Muscle layer of colon (tissue), 2 donors: ENCODE measurements at regions not wholly inside any gene's neighbourhood (a gene's known extent, or its start where the extent isn't known, plus 50 kb on each side); places are given as distances from the start of the nearest gene placed in this dataset.

Source experiments
- H3K27ac ChIP-seq: one replicate; pipeline ENCODE4 v1.7.0; 2013; ENCODE audit warnings: low read depth, mild to moderate bottlenecking, low read length, moderate library complexity
- H3K27me3 ChIP-seq, 2 donors: one replicate each; pipeline ENCODE4 v1.7.0; 2013; ENCODE audit warnings: low read length in 2 of 2, mild to moderate bottlenecking in 2 of 2; ENCODE audit not compliant: insufficient read depth in 2 of 2, control insufficient read depth in 1 of 2
- H3K36me3 ChIP-seq: one replicate; pipeline ENCODE4 v1.7.0; 2013; ENCODE audit warnings: mild to moderate bottlenecking, low read length; ENCODE audit not compliant: insufficient read depth
- H3K4me1 ChIP-seq: one replicate; pipeline ENCODE4 v1.7.0; 2013; ENCODE audit warnings: mild to moderate bottlenecking, low read length; ENCODE audit not compliant: insufficient read depth
- H3K4me3 ChIP-seq, 2 donors: one replicate each; pipeline ENCODE4 v1.7.0; 2013; ENCODE audit warnings: low read length in 2 of 2, low read depth in 1 of 2, mild to moderate bottlenecking in 1 of 2, moderate library complexity in 1 of 2
- H3K9ac ChIP-seq: one replicate; pipeline ENCODE4 v1.7.0; 2013; ENCODE audit warnings: low read length
- H3K9me3 ChIP-seq: one replicate; pipeline ENCODE4 v1.7.0; 2013; ENCODE audit warnings: mild to moderate bottlenecking, low read length
- donor health status: abdominal sarcoma.
- donor health status: Adenocarcinoma of cecum.

GRCh38 chr2:40874380-40874779, 422.5 kb upstream of the SLC8A1 start:
- H3K36me3 ChIP-seq = no peaks in the 10 kb centered on the region
- no peak overlapping the region for H3K9ac ChIP-seq
- H3K27me3 ChIP-seq = no peaks in the 10 kb centered on the region
- H3K4me3 ChIP-seq = no peak overlapping the region
- H3K27ac ChIP-seq = no peak overlapping the region
- H3K9me3 ChIP-seq = no peaks in the 10 kb centered on the region
- no peaks in the 10 kb centered on the region for H3K4me1 ChIP-seq

GRCh38 chr2:40877734-40878288, 425.9 kb upstream of the SLC8A1 start:
- no peak overlapping the region for H3K4me3 ChIP-seq
- H3K27me3 ChIP-seq = no peaks in the 10 kb centered on the region
- no peak overlapping the region for H3K9ac ChIP-seq
- no peaks in the 10 kb centered on the region for H3K4me1 ChIP-seq
- H3K27ac ChIP-seq = no peak overlapping the region
- H3K9me3 ChIP-seq = no peaks in the 10 kb centered on the region
- no peaks in the 10 kb centered on the region for H3K36me3 ChIP-seq

GRCh38 chr2:40879305-40879704, 427.4 kb upstream of the SLC8A1 start:
- Histone ChIP-seq H3K4me1 (no peaks in the 10 kb centered on the region), H3K4me3 (no peak overlapping the region), H3K27ac (no peak overlapping the region), H3K27me3 (no peaks in the 10 kb centered on the region), H3K36me3 (no peaks in the 10 kb centered on the region), H3K9me3 (no peaks in the 10 kb centered on the region), H3K9ac (no peak overlapping the region)

- Histone ChIP-seq H3K4me3 (no peak overlapping the region), H3K9me3 (no peaks in the 10 kb centered on the region), H3K36me3 (no peaks in the 10 kb centered on the region), H3K27ac (no peak overlapping the region), H3K4me1 (no peaks in the 10 kb centered on the region), H3K9ac (no peak overlapping the region), H3K27me3 (no peaks in the 10 kb centered on the region)
These were observed 434.2 kb upstream of the SLC8A1 start for GRCh38 chr2:40886100-40886499.

GRCh38 chr2:40886655-40887054, 434.8 kb upstream of the SLC8A1 start:
- no peaks in the 10 kb centered on the region for H3K4me1 ChIP-seq
- H3K4me3 ChIP-seq = no peak overlapping the region
- no peaks in the 10 kb centered on the region for H3K27me3 ChIP-seq
- H3K36me3 ChIP-seq = no peaks in the 10 kb centered on the region
- H3K9me3 ChIP-seq = no peaks in the 10 kb centered on the region
- no peak overlapping the region for H3K9ac ChIP-seq
- no peak overlapping the region for H3K27ac ChIP-seq

- no peak overlapping the region for H3K4me3 ChIP-seq
- no peaks in the 10 kb centered on the region for H3K36me3 ChIP-seq
- H3K4me1 ChIP-seq = no peaks in the 10 kb centered on the region
- no peak overlapping the region for H3K27ac ChIP-seq
- no peaks in the 10 kb centered on the region for H3K9me3 ChIP-seq
- no peak overlapping the region for H3K9ac ChIP-seq
- no peaks in the 10 kb centered on the region for H3K27me3 ChIP-seq
These were observed 444.5 kb upstream of the SLC8A1 start for GRCh38 chr2:40896358-40896757.

- Histone ChIP-seq H3K9ac (no peak overlapping the region), H3K4me1 (no peaks in the 10 kb centered on the region), H3K9me3 (no peaks in the 10 kb centered on the region), H3K27me3 (no peaks in the 10 kb centered on the region), H3K36me3 (no peaks in the 10 kb centered on the region), H3K27ac (no peak overlapping the region), H3K4me3 (no peak overlapping the region)
These were observed 462.8 kb upstream of the SLC8A1 start for GRCh38 chr2:40914666-40915065.

- Histone ChIP-seq H3K4me3 (no peak overlapping the region), H3K9me3 (no peaks in the 10 kb centered on the region), H3K4me1 (no peaks in the 10 kb centered on the region), H3K36me3 (no peaks in the 10 kb centered on the region), H3K27ac (no peak overlapping the region), H3K9ac (no peak overlapping the region), H3K27me3 (no peaks in the 10 kb centered on the region)
These were observed 463.8 kb upstream of the SLC8A1 start for GRCh38 chr2:40915651-40916050.

GRCh38 chr2:40935349-40935748, 483.5 kb upstream of the SLC8A1 start:
- Histone ChIP-seq H3K27me3 (no peaks in the 10 kb centered on the region), H3K9me3 (no peaks in the 10 kb centered on the region), H3K4me3 (no peak overlapping the region), H3K27ac (no peak overlapping the region), H3K4me1 (no peaks in the 10 kb centered on the region), H3K9ac (no peak overlapping the region), H3K36me3 (no peaks in the 10 kb centered on the region)

GRCh38 chr2:40937284-40937683, 485.4 kb upstream of the SLC8A1 start:
- no peaks in the 10 kb centered on the region for H3K27me3 ChIP-seq
- no peak overlapping the region for H3K9ac ChIP-seq
- H3K36me3 ChIP-seq = no peaks in the 10 kb centered on the region
- no peak overlapping the region for H3K27ac ChIP-seq
- H3K4me3 ChIP-seq = no peak overlapping the region
- no peaks in the 10 kb centered on the region for H3K4me1 ChIP-seq
- no peaks in the 10 kb centered on the region for H3K9me3 ChIP-seq

GRCh38 chr2:40953341-40953740, 501.5 kb upstream of the SLC8A1 start:
- Histone ChIP-seq H3K27ac (no peak overlapping the region), H3K27me3 (no peaks in the 10 kb centered on the region), H3K9me3 (no peaks in the 10 kb centered on the region), H3K4me1 (no peaks in the 10 kb centered on the region), H3K4me3 (no peak overlapping the region), H3K9ac (no peak overlapping the region), H3K36me3 (no peaks in the 10 kb centered on the region)

- no peaks in the 10 kb centered on the region for H3K4me1 ChIP-seq
- no peaks in the 10 kb centered on the region for H3K27me3 ChIP-seq
- no peaks in the 10 kb centered on the region for H3K9me3 ChIP-seq
- H3K4me3 ChIP-seq = no peak overlapping the region
- no peaks in the 10 kb centered on the region for H3K36me3 ChIP-seq
- no peak overlapping the region for H3K27ac ChIP-seq
- no peak overlapping the region for H3K9ac ChIP-seq
These were observed 503.2 kb upstream of the SLC8A1 start for GRCh38 chr2:40955042-40955441.
